ENCODE measurements at regions not wholly inside any gene's neighbourhood (a gene's known extent, or its start where the extent isn't known, plus 50 kb on each side); places are given as distances from the start of the nearest gene placed in this dataset.

DNA sequence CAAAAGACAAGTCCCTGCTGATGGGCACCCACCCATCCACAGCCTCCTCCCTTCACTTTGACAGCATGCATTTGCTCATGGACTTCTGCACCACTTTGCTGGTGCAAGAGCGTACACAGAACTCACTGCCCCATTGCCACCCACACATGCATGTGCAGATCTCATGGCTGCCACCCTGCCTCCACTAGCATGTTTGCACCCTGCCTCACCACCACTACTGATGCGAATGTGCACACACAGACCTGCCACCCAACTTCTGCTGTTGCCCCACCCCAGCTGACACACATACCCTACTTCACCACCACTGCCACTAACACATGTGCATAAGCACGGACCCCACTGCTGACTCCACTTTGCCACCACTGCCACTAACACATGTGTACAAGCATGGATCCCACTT lies 64.9 kb upstream of the EYS start:
- TF ChIP-seq POLR2A (IDR thresholded peaks at IDR 0.05) (no peak), POLR2AphosphoS5 (IDR thresholded peaks at IDR 0.05) (no peak)
- TF ChIP-seq, protein P1, sequence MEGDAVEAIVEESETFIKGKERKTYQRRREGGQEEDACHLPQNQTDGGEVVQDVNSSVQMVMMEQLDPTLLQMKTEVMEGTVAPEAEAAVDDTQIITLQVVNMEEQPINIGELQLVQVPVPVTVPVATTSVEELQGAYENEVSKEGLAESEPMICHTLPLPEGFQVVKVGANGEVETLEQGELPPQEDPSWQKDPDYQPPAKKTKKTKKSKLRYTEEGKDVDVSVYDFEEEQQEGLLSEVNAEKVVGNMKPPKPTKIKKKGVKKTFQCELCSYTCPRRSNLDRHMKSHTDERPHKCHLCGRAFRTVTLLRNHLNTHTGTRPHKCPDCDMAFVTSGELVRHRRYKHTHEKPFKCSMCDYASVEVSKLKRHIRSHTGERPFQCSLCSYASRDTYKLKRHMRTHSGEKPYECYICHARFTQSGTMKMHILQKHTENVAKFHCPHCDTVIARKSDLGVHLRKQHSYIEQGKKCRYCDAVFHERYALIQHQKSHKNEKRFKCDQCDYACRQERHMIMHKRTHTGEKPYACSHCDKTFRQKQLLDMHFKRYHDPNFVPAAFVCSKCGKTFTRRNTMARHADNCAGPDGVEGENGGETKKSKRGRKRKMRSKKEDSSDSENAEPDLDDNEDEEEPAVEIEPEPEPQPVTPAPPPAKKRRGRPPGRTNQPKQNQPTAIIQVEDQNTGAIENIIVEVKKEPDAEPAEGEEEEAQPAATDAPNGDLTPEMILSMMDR (IDR thresholded peaks at IDR 0.05) = no peak

Measured in prostate gland (tissue), 2 donors.